HEK293 (cell line): ENCODE measurements at regions not wholly inside any gene's neighbourhood (a gene's known extent, or its start where the extent isn't known, plus 50 kb on each side); places are given as distances from the start of the nearest gene placed in this dataset.

Experiments
- CTCF ChIA-PET: fragments of 350-600 bp; formaldehyde crosslinking; extraction: SDS; loops from one replicate; lab custom pipeline; 2021; ENCODE audit warnings: antibody characterized with exemption; lab: Yijun Ruan, JAX
- POLR2A ChIA-PET: fragments of 300-600 bp; formaldehyde crosslinking; extraction: SDS; loops from one replicate; lab custom pipeline; 2020; ENCODE audit warnings: antibody characterized with exemption, inconsistent platforms; lab: Yijun Ruan, JAX
- H3K27ac ChIP-seq: fragments of 200-500 bp; sonication (Bioruptor generic); 2 replicates; pipeline ENCODE4 v1.5.1; 2014; ENCODE audit warnings: low read depth, low read length, control low read depth, inconsistent platforms; ENCODE audit errors: extremely low read depth
- H3K36me3 ChIP-seq, 2 experiments: fragments of 200-500 bp in 1 of 2; sonication (Bioruptor generic) in 1 of 2; 1 replicate in 1 of 2; 2 replicates in 1 of 2; pipeline ENCODE4 v1.5.1; 2014 to 2017; ENCODE audit warnings: inconsistent platforms in 2 of 2, low read length in 2 of 2; ENCODE audit not compliant: control insufficient read depth in 2 of 2, insufficient read depth in 1 of 2
- H3K4me1 ChIP-seq: fragments of 200-500 bp; sonication (Bioruptor generic); 2 replicates; pipeline ENCODE4 v1.5.1; 2014; ENCODE audit warnings: mild to moderate bottlenecking, low read length, inconsistent platforms; ENCODE audit not compliant: control insufficient read depth, insufficient read depth
- H3K4me3 ChIP-seq: 2 replicates; pipeline ENCODE4 v1.5.1; 2011; ENCODE audit warnings: low read depth, mild to moderate bottlenecking, control low read depth, low read length, moderate library complexity
- H3K9me3 ChIP-seq: fragments of 200-500 bp; sonication (Bioruptor generic); 2 replicates; pipeline ENCODE4 v1.5.1; 2014; ENCODE audit warnings: low read depth, low read length, inconsistent platforms; ENCODE audit not compliant: control insufficient read depth, insufficient read depth
- GLIS2 ChIP-seq: fragments of 450-650 bp; formaldehyde crosslinking; IDR thresholded peaks from 2 replicates; pipeline ENCODE4 v1.5.1; 2016; ENCODE audit warnings: missing biosample characterization, missing genetic modification characterization
- KLF16 ChIP-seq: fragments of 450-650 bp; formaldehyde crosslinking; IDR thresholded peaks from 2 replicates; pipeline ENCODE4 v1.5.1; 2017; ENCODE audit warnings: missing biosample characterization, missing genetic modification characterization
- PRDM2 ChIP-seq: fragments of 450-650 bp; formaldehyde crosslinking; IDR thresholded peaks from 2 replicates; pipeline ENCODE4 v1.5.1; 2016; ENCODE audit warnings: missing biosample characterization, missing genetic modification characterization, borderline replicate concordance
- SP3 ChIP-seq: fragments of 450-650 bp; formaldehyde crosslinking; IDR thresholded peaks from 2 replicates; pipeline ENCODE4 v1.5.1; 2016; ENCODE audit warnings: missing biosample characterization, missing genetic modification characterization
- ZBTB7A ChIP-seq: fragments of 450-650 bp; formaldehyde crosslinking; IDR thresholded peaks from 2 replicates; pipeline ENCODE4 v1.5.1; 2016; ENCODE audit warnings: low read depth, missing biosample characterization, missing genetic modification characterization
- ZBTB8A ChIP-seq: fragments of 450-650 bp; formaldehyde crosslinking; IDR thresholded peaks from 2 replicates; pipeline ENCODE4 v1.5.1; 2016; ENCODE audit warnings: missing biosample characterization, missing genetic modification characterization
- ZEB2 ChIP-seq: fragments of 450-650 bp; formaldehyde crosslinking; IDR thresholded peaks from 2 replicates; pipeline ENCODE4 v1.5.1; 2016; ENCODE audit warnings: missing biosample characterization, missing genetic modification characterization
- ZNF133 ChIP-seq: fragments of 450-650 bp; formaldehyde crosslinking; IDR thresholded peaks from 2 replicates; pipeline ENCODE4 v1.5.1; 2016; ENCODE audit warnings: missing biosample characterization, missing genetic modification characterization
- ZNF16 ChIP-seq: fragments of 450-650 bp; formaldehyde crosslinking; IDR thresholded peaks from 2 replicates; pipeline ENCODE4 v1.5.1; 2016; ENCODE audit warnings: low read depth, missing biosample characterization, missing genetic modification characterization
- ZNF19 ChIP-seq: fragments of 450-650 bp; formaldehyde crosslinking; IDR thresholded peaks from 2 replicates; pipeline ENCODE4; 2016; ENCODE audit warnings: missing biosample characterization, missing genetic modification characterization, low read depth
- ZNF426 ChIP-seq: fragments of 450-650 bp; formaldehyde crosslinking; IDR thresholded peaks from 2 replicates; pipeline ENCODE4 v1.5.1; 2017; ENCODE audit warnings: missing biosample characterization, missing genetic modification characterization, mild to moderate bottlenecking, inconsistent platforms, moderate library complexity
- ZNF433 ChIP-seq: fragments of 450-650 bp; formaldehyde crosslinking; IDR thresholded peaks from 2 replicates; pipeline ENCODE4 v1.5.1; 2016; ENCODE audit warnings: missing biosample characterization, missing genetic modification characterization, low read depth
- ZNF514 ChIP-seq: fragments of 450-650 bp; formaldehyde crosslinking; IDR thresholded peaks from 2 replicates; pipeline ENCODE4 v1.5.1; 2016; ENCODE audit warnings: missing biosample characterization, missing genetic modification characterization
- ZNF561 ChIP-seq: fragments of 450-650 bp; IDR thresholded peaks from 2 replicates; pipeline ENCODE4 v1.5.1; 2018; ENCODE audit warnings: missing biosample characterization, missing genetic modification characterization, borderline replicate concordance
- ZNF629 ChIP-seq: fragments of 450-650 bp; formaldehyde crosslinking; IDR thresholded peaks from 2 replicates; pipeline ENCODE4 v1.5.1; 2017; ENCODE audit warnings: missing biosample characterization, missing genetic modification characterization
- ZNF639 ChIP-seq: fragments of 450-650 bp; formaldehyde crosslinking; IDR thresholded peaks from 2 replicates; pipeline ENCODE4 v1.5.1; 2016; ENCODE audit warnings: missing biosample characterization, missing genetic modification characterization
- ZNF776 ChIP-seq: fragments of 450-650 bp; formaldehyde crosslinking; IDR thresholded peaks from 2 replicates; pipeline ENCODE4 v1.5.0; 2017; ENCODE audit warnings: missing biosample characterization, missing genetic modification characterization, borderline replicate concordance
- ZSCAN5A ChIP-seq: fragments of 450-650 bp; formaldehyde crosslinking; IDR thresholded peaks from 2 replicates; pipeline ENCODE4 v1.5.1; 2016; ENCODE audit warnings: missing biosample characterization, missing genetic modification characterization
- TF ChIP-seq, protein P1 (sequence below): sonication (generic); formaldehyde crosslinking; IDR thresholded peaks from 2 replicates; pipeline ENCODE4 v1.8.1; 2022; ENCODE audit warnings: mild to moderate bottlenecking, moderate library complexity, missing genetic modification reagents

- H3K36me3 ChIP-seq: peaks cover 0 to 4% of the 10 kb centered on the region in 2 experiments; a peak in 1 of 3 replicates
- H3K4me1 ChIP-seq: no peaks in the 10 kb centered on the region
- H3K4me3 ChIP-seq: no peak overlapping the region
- H3K9me3 ChIP-seq: no peaks in the 10 kb centered on the region
- no peak overlapping the region for H3K27ac ChIP-seq
- POLR2A ChIA-PET: no interaction called here
- TF ChIP-seq ZNF776 (tag by site-specific recombination) (no peak), ZBTB8A (tag by site-specific recombination) (no peak), ZNF561 (tag by site-specific recombination) (no peak), ZNF514 (tag by site-specific recombination) (no peak), ZNF19 (no peak), ZNF433 (tag by site-specific recombination) (no peak), ZNF426 (no peak), GLIS2 (tag by site-specific recombination) (no peak), ZNF639 (tag by site-specific recombination) (no peak), ZNF16 (tag by site-specific recombination) (no peak), ZNF133 (tag by site-specific recombination) (no peak), KLF16 (tag by site-specific recombination) (no peak), SP3 (tag by site-specific recombination) (no peak), ZNF629 (no peak), ZEB2 (tag by site-specific recombination) (no peak), ZSCAN5A (tag by site-specific recombination) (no peak), ZBTB7A (tag by site-specific recombination) (no peak), PRDM2 (tag by site-specific recombination) (no peak)
- TF ChIP-seq, protein P1, sequence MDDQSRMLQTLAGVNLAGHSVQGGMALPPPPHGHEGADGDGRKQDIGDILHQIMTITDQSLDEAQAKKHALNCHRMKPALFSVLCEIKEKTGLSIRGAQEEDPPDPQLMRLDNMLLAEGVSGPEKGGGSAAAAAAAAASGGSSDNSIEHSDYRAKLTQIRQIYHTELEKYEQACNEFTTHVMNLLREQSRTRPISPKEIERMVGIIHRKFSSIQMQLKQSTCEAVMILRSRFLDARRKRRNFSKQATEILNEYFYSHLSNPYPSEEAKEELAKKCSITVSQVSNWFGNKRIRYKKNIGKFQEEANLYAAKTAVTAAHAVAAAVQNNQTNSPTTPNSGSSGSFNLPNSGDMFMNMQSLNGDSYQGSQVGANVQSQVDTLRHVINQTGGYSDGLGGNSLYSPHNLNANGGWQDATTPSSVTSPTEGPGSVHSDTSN (CRISPR knock-in tag): no peak
- CTCF ChIA-PET: interaction anchor here (0.6 kb wide), 1 partner anchor 350 kb away, joined by 3 read pairs; no protein-coding TSS in a partner anchor
Observed at GRCh38 chr6:27119761-27120160, 127.7 kb upstream of the PRSS16 start.
